SU-DHL-6 (cell line): ENCODE measurements at regions not wholly inside any gene's neighbourhood (a gene's known extent, or its start where the extent isn't known, plus 50 kb on each side); places are given as distances from the start of the nearest gene placed in this dataset.

Source experiments
- H2AFZ ChIP-seq: fragments of 200-600 bp; sonication (generic); 2 replicates; pipeline ENCODE4 v1.6.1; 2014; ENCODE audit warnings: low read depth, mild to moderate bottlenecking, moderate library complexity, mixed read lengths, antibody characterized with exemption, low read length; ENCODE audit not compliant: severe bottlenecking
- H3F3A ChIP-seq: fragments of 200-600 bp; shearing (Covaris generic); 2 replicates; pipeline ENCODE4 v1.6.0; 2016; ENCODE audit warnings: antibody characterized with exemption, mild to moderate bottlenecking; ENCODE audit not compliant: insufficient read depth
- H3K27ac ChIP-seq: fragments of 200-600 bp; sonication (generic); 2 replicates; pipeline ENCODE4 v1.5.1; 2016; ENCODE audit warnings: low read depth, mild to moderate bottlenecking, low read length, moderate library complexity, mixed read lengths
- H3K27me3 ChIP-seq: fragments of 200-600 bp; sonication (generic), shearing (Covaris generic); 2 replicates; pipeline ENCODE4 v1.6.0; 2014; ENCODE audit warnings: mild to moderate bottlenecking, low read length
- H3K36me3 ChIP-seq: fragments of 200-600 bp; sonication (generic); 2 replicates; pipeline ENCODE4 v1.6.1; 2014; ENCODE audit warnings: mild to moderate bottlenecking, low read length, mixed read lengths
- H3K4me2 ChIP-seq: fragments of 300-600, 200-600 bp; shearing (Covaris generic), sonication (generic); 2 replicates; pipeline ENCODE4 v1.6.0; 2014; ENCODE audit warnings: low read length, low read depth, mild to moderate bottlenecking; ENCODE audit not compliant: poor library complexity, severe bottlenecking
- H3K4me3 ChIP-seq: fragments of 200-600 bp; sonication (generic); 2 replicates; pipeline ENCODE4 v1.5.1; 2014; ENCODE audit warnings: antibody characterized with exemption, low read length, mild to moderate bottlenecking, mixed read lengths; ENCODE audit not compliant: insufficient read depth, poor library complexity, severe bottlenecking
- H3K79me2 ChIP-seq: fragments of 200-600 bp; sonication (generic); 2 replicates; pipeline ENCODE4 v1.6.1; 2014; ENCODE audit warnings: mild to moderate bottlenecking, low read length, moderate library complexity; ENCODE audit not compliant: insufficient read depth
- H3K9ac ChIP-seq: fragments of 200-600 bp; sonication (generic); 2 replicates; pipeline ENCODE4 v1.7.0; 2014; ENCODE audit warnings: mild to moderate bottlenecking, low read length
- H3K9me2 ChIP-seq: fragments of 200-600 bp; sonication (generic); replicated peaks from 2 replicates; pipeline ENCODE4 v1.6.1; 2014; ENCODE audit warnings: low read length; ENCODE audit not compliant: insufficient read depth
- H3K9me3 ChIP-seq: fragments of 200-600 bp; sonication (generic); 2 replicates; pipeline ENCODE4 v1.6.1; 2014; ENCODE audit warnings: low read length, mixed read lengths; ENCODE audit not compliant: insufficient read depth
- H4K20me1 ChIP-seq: fragments of 200-600 bp; sonication (generic); 2 replicates; pipeline ENCODE4 v1.6.1; 2014; ENCODE audit warnings: low read depth, mild to moderate bottlenecking, antibody characterized with exemption, low read length, moderate library complexity, mixed read lengths
- EZH2phosphoT487 ChIP-seq: fragments of 200-600 bp; sonication (generic), shearing (Covaris generic); conservative IDR thresholded peaks from 2 replicates; pipeline ENCODE4 v1.6.1; 2018; ENCODE audit warnings: mild to moderate bottlenecking, antibody characterized with exemption, low read length, moderate library complexity, mixed read lengths
- TF ChIP-seq, protein P1 (sequence below): fragments of 200-600 bp; sonication (generic); IDR thresholded peaks from one replicate; pipeline ENCODE4 v1.5.1; 2017; ENCODE audit warnings: antibody characterized with exemption, mild to moderate bottlenecking, low read length, moderate library complexity; ENCODE audit not compliant: insufficient read depth, poor library complexity, severe bottlenecking

- TF ChIP-seq, protein P1, sequence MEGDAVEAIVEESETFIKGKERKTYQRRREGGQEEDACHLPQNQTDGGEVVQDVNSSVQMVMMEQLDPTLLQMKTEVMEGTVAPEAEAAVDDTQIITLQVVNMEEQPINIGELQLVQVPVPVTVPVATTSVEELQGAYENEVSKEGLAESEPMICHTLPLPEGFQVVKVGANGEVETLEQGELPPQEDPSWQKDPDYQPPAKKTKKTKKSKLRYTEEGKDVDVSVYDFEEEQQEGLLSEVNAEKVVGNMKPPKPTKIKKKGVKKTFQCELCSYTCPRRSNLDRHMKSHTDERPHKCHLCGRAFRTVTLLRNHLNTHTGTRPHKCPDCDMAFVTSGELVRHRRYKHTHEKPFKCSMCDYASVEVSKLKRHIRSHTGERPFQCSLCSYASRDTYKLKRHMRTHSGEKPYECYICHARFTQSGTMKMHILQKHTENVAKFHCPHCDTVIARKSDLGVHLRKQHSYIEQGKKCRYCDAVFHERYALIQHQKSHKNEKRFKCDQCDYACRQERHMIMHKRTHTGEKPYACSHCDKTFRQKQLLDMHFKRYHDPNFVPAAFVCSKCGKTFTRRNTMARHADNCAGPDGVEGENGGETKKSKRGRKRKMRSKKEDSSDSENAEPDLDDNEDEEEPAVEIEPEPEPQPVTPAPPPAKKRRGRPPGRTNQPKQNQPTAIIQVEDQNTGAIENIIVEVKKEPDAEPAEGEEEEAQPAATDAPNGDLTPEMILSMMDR: no peak
- no peak for TF ChIP-seq EZH2phosphoT487
- Histone ChIP-seq H3F3A (no peaks in the 10 kb centered on the region), H3K9ac (no peak overlapping the region), H2AFZ (no peak overlapping the region), H3K27ac (no peak overlapping the region), H3K4me3 (no peak overlapping the region), H3K36me3 (no peaks in the 10 kb centered on the region), H3K79me2 (no peaks in the 10 kb centered on the region), H4K20me1 (no peaks in the 10 kb centered on the region), H3K4me2 (no peak overlapping the region), H3K9me2 (no peaks in the 10 kb centered on the region), H3K27me3 (no peaks in the 10 kb centered on the region), H3K9me3 (no peaks in the 10 kb centered on the region)
These were observed 256.1 kb downstream of the NDUFA10 start for GRCh38 chr2:239768907-239769553.

- Histone ChIP-seq H3F3A (no peaks in the 10 kb centered on the region), H3K9me3 (no peaks in the 10 kb centered on the region), H3K4me3 (no peak overlapping the region), H4K20me1 (no peaks in the 10 kb centered on the region), H3K9ac (no peak overlapping the region), H3K79me2 (no peaks in the 10 kb centered on the region), H3K9me2 (no peaks in the 10 kb centered on the region), H3K27ac (no peak overlapping the region), H3K36me3 (no peaks in the 10 kb centered on the region), H3K4me2 (no peak overlapping the region), H3K27me3 (no peaks in the 10 kb centered on the region), H2AFZ (no peak overlapping the region)
- TF ChIP-seq EZH2phosphoT487: no peak
- TF ChIP-seq, protein P1: no peak
These were observed 256.9 kb downstream of the NDUFA10 start for GRCh38 chr2:239768031-239768790.

DNA sequence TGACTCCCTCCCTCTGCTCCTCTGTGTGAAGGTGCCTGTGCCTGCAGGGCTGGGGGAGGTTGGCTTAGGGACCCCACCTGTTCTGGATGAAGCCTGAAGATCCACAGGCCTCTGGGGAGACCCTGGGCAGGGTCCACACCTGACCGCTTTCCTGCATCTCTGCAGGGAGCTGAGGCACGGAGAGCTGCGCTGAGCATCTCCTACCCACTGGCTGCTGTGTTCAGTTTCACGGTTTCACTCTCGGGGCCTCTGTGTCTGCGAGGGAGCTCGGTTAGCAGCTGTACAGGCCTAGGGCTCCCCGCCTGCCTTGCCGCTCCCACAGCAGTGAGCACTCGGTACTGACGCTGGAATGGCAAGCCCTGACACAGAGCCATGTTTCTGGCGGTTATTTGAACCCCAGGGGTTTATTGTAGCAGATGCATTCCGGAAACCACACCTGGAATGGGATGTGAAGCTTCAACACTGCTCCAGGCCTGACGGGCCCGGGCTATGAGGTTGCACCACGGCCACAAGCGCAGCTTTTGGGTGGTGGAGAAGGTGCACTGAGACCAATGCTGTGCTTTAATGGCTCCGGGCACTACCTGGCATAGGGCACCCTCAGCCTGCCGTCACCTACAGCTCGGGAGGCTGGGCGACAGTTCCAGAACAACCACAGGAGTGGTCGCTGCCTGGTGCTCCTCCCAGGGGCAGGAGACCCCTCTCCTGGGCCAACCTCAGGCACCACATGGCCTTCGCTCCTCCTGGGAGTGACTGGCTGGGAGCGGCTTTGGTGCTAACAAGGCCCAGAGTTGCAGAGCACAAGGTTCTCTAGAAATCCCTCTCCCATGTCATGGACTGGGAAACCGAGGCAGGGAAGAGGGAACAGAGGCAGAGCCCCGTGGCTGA is 257.9 kb downstream of the NDUFA10 start:
- H3K79me2 ChIP-seq: no peaks in the 10 kb centered on the region
- no peak overlapping the region for H3K4me3 ChIP-seq
- H3K36me3 ChIP-seq: no peaks in the 10 kb centered on the region
- no peak overlapping the region for H3K9ac ChIP-seq
- H3K4me2 ChIP-seq: no peak overlapping the region
- no peaks in the 10 kb centered on the region for H3F3A ChIP-seq
- TF ChIP-seq EZH2phosphoT487: no peak
- TF ChIP-seq, protein P1: no peak
- no peaks in the 10 kb centered on the region for H4K20me1 ChIP-seq
- no peak overlapping the region for H3K27ac ChIP-seq
- no peaks in the 10 kb centered on the region for H3K9me2 ChIP-seq
- no peaks in the 10 kb centered on the region for H3K9me3 ChIP-seq
- no peaks in the 10 kb centered on the region for H3K27me3 ChIP-seq
- H2AFZ ChIP-seq: no peak overlapping the region
